ENCODE measurements at regions not wholly inside any gene's neighbourhood (a gene's known extent, or its start where the extent isn't known, plus 50 kb on each side); places are given as distances from the start of the nearest gene placed in this dataset.

- Histone ChIP-seq H3K4me1 (ENCODE audit: control insufficient read depth in 2 of 2, insufficient read depth in 2 of 2, low read length in 2 of 2) (no peaks in the 10 kb centered on the region), H3K27me3 (replicated peaks in 1 of 4; ENCODE audit: control extremely low read depth in 1 of 4, control insufficient read depth in 3 of 4, insufficient read depth in 4 of 4, low read length in 3 of 4) (no peaks in the 10 kb centered on the region), H3K36me3 (replicated peaks in 1 of 2; ENCODE audit: control extremely low read depth in 1 of 2, control insufficient read depth in 1 of 2, extremely low read depth in 1 of 2, insufficient read depth in 2 of 2, low read length in 1 of 2) (no peaks in the 10 kb centered on the region), H3K27ac (ENCODE audit: low read length in 2 of 2) (no peak overlapping the region), H3K9me3 (ENCODE audit: control extremely low read depth in 1 of 3, control insufficient read depth in 2 of 3, insufficient read depth in 1 of 3, low read length in 2 of 3) (no peaks in the 10 kb centered on the region), H3K4me2 (replicated peaks; ENCODE audit: low read depth, low read length, poor library complexity, severe bottlenecking) (no peak overlapping the region), H4K20me1 (ENCODE audit: control insufficient read depth, insufficient read depth, low read length, poor library complexity, severe bottlenecking) (no peaks in the 10 kb centered on the region), H2AFZ (ENCODE audit: insufficient read depth, low read depth, low read length, poor library complexity, severe bottlenecking) (no peak overlapping the region), H3K79me2 (ENCODE audit: control insufficient read depth, insufficient read depth, low read length) (no peaks in the 10 kb centered on the region), H3K9ac (ENCODE audit: low read length) (no peak overlapping the region), H3K4me3 (ENCODE audit: control extremely low read depth in 1 of 5, extremely low read depth in 1 of 5, insufficient read depth in 1 of 5, low read depth in 2 of 5, low read length in 4 of 5) (no peak overlapping the region)
- Mint-ChIP-seq H3K4me3 (no peak overlapping the region), H3K27ac (no peak overlapping the region), H3K4me1 (no peaks in the 10 kb centered on the region), H3K9me3 (ENCODE audit: insufficient read depth) (no peaks in the 10 kb centered on the region), H3K27me3 (peaks cover 4% of the 10 kb centered on the region)
- WGBS (ENCODE audit: insufficient coverage): no CpG with 5 or more reads among the region's 2 CpGs
- DNase-seq: no peak
- CTCF ChIA-PET: no interaction called here
- intact Hi-C loops (cut with micrococcal nuclease): no loop called here
- ATAC-seq (ENCODE audit: low read depth): no peak
- POLR2A ChIA-PET: no interaction called here
- TF ChIP-seq CTCF (IDR thresholded peaks at IDR 0.05) (no peak), EZH2 (IDR thresholded peaks at IDR 0.05; ENCODE audit: borderline replicate concordance, insufficient read depth, low read depth, low read length, poor library complexity, severe bottlenecking) (no peak)
Measured at GRCh38 chr3:178340506-178340905, 195.7 kb upstream of the KCNMB2 start.

DNA sequence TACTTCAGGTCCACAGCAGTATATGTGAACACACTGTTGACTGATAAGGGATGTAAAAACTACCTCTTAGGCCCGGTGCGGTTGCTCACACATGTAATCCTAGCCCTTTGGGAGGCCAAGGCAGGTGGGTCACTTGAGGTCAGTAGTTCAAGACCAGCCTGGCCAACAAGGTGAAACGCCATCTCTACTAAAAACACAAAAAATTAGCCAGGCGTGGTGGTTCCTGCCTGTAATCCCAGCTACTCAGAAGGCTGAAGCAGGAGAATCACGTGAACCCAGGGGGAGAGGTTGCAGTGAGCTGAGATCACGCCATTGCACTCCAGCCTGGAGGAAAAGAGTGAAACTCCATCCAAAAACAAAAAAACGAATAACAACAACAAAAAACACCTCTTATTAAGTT, 194.6 kb upstream of the KCNMB2 start:
- intact Hi-C loops (cut with micrococcal nuclease): no loop called here
- Histone ChIP-seq H3K79me2 (ENCODE audit: control insufficient read depth, insufficient read depth, low read length) (no peaks in the 10 kb centered on the region), H3K4me1 (ENCODE audit: control insufficient read depth in 2 of 2, insufficient read depth in 2 of 2, low read length in 2 of 2) (no peaks in the 10 kb centered on the region), H3K4me2 (replicated peaks; ENCODE audit: low read depth, low read length, poor library complexity, severe bottlenecking) (no peak overlapping the region), H4K20me1 (ENCODE audit: control insufficient read depth, insufficient read depth, low read length, poor library complexity, severe bottlenecking) (no peaks in the 10 kb centered on the region), H3K27ac (ENCODE audit: low read length in 2 of 2) (no peak overlapping the region), H2AFZ (ENCODE audit: insufficient read depth, low read depth, low read length, poor library complexity, severe bottlenecking) (no peak overlapping the region), H3K9me3 (ENCODE audit: control extremely low read depth in 1 of 3, control insufficient read depth in 2 of 3, insufficient read depth in 1 of 3, low read length in 2 of 3) (no peaks in the 10 kb centered on the region), H3K27me3 (replicated peaks in 1 of 4; ENCODE audit: control extremely low read depth in 1 of 4, control insufficient read depth in 3 of 4, insufficient read depth in 4 of 4, low read length in 3 of 4) (no peaks in the 10 kb centered on the region), H3K36me3 (replicated peaks in 1 of 2; ENCODE audit: control extremely low read depth in 1 of 2, control insufficient read depth in 1 of 2, extremely low read depth in 1 of 2, insufficient read depth in 2 of 2, low read length in 1 of 2) (no peaks in the 10 kb centered on the region), H3K4me3 (ENCODE audit: control extremely low read depth in 1 of 5, extremely low read depth in 1 of 5, insufficient read depth in 1 of 5, low read depth in 2 of 5, low read length in 4 of 5) (no peak overlapping the region), H3K9ac (ENCODE audit: low read length) (no peak overlapping the region)
- TF ChIP-seq CTCF (IDR thresholded peaks at IDR 0.05) (no peak), EZH2 (IDR thresholded peaks at IDR 0.05; ENCODE audit: borderline replicate concordance, insufficient read depth, low read depth, low read length, poor library complexity, severe bottlenecking) (no peak)
- H3K27ac Mint-ChIP-seq: no peak overlapping the region
- CTCF ChIA-PET: no interaction called here
- peaks cover 4% of the 10 kb centered on the region for H3K27me3 Mint-ChIP-seq
- ATAC-seq (ENCODE audit: low read depth) (no peak), DNase-seq (no peak)
- no peaks in the 10 kb centered on the region for H3K9me3 Mint-ChIP-seq (ENCODE audit: insufficient read depth)
- no peak overlapping the region for H3K4me3 Mint-ChIP-seq
- no peaks in the 10 kb centered on the region for H3K4me1 Mint-ChIP-seq
- 95% methylated on average over 4 of the region's 7 CpGs for WGBS (ENCODE audit: insufficient coverage)
- POLR2A ChIA-PET: no interaction called here
